ENCODE measurements at regions not wholly inside any gene's neighbourhood (a gene's known extent, or its start where the extent isn't known, plus 50 kb on each side); places are given as distances from the start of the nearest gene placed in this dataset.
"Not testable (repeated sequence)": the region's sequence is repeated elsewhere in the genome, so short reads cannot be mapped to it uniquely, and the experiment has no call there.

DNA sequence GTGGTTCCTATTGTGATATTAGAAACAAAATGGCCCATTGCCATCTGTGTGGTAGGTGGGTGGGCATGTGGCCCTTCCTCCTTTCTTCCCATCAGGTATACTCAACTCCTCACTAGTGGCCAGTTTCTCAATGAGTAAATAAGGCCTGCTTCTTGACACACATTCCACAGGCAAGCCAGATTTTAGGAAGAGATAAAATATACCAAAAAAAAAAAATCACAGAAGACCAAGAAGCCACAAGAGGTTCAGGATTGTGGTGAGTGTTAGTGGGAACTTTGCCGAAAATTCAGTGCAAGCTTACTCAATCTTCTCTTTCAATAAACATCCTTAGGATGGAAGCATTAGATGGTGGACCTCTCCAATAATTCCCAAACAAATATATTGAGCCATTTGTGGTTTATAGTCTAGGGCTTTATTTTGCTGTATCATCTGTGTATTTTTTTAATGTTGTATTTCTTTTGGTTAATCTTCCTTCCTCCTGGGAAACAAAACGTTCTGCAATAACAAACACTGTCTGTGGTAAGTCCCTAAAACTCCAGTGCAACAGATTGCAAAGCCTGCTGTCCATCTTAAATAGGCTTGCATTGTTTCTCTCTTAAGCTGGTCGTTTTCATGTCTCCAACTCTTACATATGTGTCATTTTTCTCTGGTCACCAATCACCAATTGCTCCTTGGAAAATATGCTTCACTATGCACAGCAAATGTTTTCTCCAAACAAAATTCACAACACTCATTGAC, 289.9 kb upstream of the KITLG start:
- no peak for DNase-seq

GRCh38 chr12:88868050-88868449, 287.8 kb upstream of the KITLG start:
- no peak for DNase-seq

GRCh38 chr12:88867510-88867909, 287.2 kb upstream of the KITLG start:
- no peak for DNase-seq

DNA sequence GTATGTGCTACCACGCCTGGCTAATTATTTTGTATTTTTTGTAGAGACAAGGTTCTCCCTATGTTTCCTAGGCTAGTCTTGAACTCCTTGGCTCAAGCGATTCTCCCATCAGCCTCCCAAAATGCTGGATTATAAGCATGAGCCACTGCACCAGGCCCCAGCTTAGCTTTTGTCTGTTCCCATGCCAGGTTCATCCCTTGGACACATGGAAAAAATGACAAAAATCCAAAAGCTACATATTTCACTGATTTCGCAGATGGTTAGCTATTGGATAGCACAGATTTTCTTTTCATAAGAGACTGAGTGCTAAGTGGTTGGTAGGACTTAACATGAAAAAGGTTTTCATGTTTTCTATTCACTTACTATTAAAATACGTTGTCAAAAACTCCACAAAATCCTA, 286.6 kb upstream of the KITLG start:
- DNase-seq = no peak

- DNase-seq = no peak
These were observed 285.3 kb upstream of the KITLG start for GRCh38 chr12:88865537-88865936.

- no peak for DNase-seq
These were observed 280.6 kb upstream of the KITLG start for GRCh38 chr12:88860851-88861250.

DNA sequence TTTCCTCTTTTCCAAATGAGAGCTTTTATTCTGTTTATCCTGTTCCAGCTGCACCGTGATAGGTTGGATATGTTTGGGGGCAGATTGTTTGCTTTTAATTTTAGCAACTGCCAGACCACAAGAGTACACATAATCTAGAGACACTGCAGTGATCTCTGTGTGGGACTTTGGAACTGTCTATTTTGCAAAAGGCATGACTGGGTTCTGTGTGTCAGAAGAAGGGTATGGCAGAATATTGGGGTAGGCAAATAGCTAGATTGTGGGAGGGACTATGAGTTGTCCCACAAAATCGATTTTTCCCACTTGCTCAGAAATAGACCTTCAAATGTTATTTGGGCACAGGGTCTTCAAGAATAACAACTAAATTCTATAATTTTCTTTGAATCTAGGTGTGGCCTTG, 275.9 kb upstream of the KITLG start:
- no peak for DNase-seq

- DNase-seq = no peak
These were observed 275.0 kb upstream of the KITLG start for GRCh38 chr12:88855301-88855700.

GRCh38 chr12:88854260-88854659, 274.0 kb upstream of the KITLG start:
- DNase-seq = no peak

GRCh38 chr12:88847246-88847645, 267.0 kb upstream of the KITLG start:
- DNase-seq = not testable (repeated sequence)

- DNase-seq = no peak
These were observed 264.2 kb upstream of the KITLG start for GRCh38 chr12:88844426-88844825.

GRCh38 chr12:88842314-88842713, 262.0 kb upstream of the KITLG start:
- no peak for DNase-seq

- no peak for DNase-seq
These were observed 259.2 kb upstream of the KITLG start for GRCh38 chr12:88839486-88839885.

DNA sequence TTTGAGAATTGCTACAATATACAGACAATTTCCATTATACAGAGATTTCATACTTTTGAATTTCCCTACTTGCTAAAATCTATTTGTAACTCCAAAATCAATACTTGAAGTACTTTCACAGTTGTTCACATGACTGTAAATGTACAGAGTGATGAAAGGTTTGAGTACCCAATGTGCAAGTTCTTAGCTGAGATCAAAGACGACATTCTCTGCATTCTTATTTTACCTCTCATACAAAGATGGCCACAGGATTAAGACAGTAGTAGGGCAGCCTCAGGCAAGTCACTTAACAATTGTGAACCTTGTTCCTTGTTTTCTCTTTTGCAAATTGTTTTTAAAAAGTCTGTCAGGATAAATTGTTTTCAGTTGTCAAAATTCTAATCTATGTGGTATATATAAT, 255.9 kb upstream of the KITLG start:
- DNase-seq = no peak

GRCh38 chr12:88834226-88834625, 254.0 kb upstream of the KITLG start:
- DNase-seq = no peak

DNA sequence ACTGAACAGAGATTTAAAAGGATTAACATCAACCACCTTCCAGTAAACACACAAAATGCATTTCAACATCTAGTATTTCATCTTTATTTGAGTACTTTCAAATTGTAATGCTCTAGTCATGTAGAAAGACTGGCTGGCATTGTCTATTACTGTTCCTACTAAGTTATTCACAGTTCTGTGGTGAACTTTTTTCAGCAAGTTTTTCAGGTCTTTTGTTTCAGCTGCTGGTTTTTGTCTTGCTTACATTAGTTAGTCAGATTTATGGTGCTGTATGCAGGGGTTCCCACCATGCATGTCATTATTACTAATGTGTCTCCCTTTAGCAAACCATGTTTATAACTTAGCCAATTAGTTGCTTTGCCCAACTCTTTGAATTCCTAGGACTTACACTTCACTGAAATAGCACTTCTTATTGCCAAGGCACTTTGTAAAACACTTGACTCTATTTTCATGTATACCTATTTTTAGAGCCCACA, 253.4 kb upstream of the KITLG start:
- no peak for DNase-seq

- DNase-seq = not testable (repeated sequence)
These were observed 248.3 kb upstream of the KITLG start for GRCh38 chr12:88828537-88828936.

DNA sequence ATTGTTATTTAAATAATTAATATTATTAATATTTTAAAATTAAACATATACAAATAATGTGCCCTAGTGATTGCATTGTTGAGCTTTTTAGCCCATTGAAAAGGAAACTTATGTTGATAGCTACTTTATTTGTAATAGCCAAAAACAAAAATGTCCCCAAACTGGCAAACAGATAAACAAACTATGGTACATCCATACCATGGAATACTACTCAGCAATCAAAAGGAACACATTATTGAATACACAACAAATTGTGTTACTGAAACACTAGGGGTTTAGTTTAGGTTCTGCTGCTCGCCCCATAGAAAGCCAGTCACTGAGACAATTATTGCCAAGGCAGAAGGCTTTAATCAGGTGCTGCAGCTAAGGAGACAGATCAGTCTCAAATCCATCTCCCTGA, 239.7 kb upstream of the KITLG start:
- DNase-seq = no peak

GRCh38 chr12:88816201-88816600, 235.9 kb upstream of the KITLG start:
- DNase-seq = no peak

- DNase-seq = no peak
These were observed 234.5 kb upstream of the KITLG start for GRCh38 chr12:88814779-88815178.

DNA sequence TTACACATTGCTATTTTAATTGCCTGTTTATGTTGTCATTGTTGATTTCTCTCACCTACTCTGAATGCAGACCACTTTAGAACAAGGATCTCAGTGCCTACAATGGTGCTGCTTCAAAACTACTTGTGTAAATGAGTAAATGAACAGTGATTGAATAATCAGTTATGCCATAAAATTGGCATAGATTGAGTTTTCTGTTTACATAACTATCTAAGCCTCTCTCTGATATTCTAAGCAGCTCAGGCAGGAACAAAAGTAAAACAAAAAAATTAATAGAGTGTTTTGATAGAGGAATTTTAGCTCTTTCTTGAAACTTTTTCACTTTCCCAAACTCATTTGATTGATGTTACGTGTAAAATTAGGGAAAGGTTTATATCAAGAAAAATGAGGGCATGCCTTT, 232.3 kb upstream of the KITLG start:
- no peak for DNase-seq

- no peak for DNase-seq
These were observed 230.5 kb upstream of the KITLG start for GRCh38 chr12:88810806-88811205.

DNA sequence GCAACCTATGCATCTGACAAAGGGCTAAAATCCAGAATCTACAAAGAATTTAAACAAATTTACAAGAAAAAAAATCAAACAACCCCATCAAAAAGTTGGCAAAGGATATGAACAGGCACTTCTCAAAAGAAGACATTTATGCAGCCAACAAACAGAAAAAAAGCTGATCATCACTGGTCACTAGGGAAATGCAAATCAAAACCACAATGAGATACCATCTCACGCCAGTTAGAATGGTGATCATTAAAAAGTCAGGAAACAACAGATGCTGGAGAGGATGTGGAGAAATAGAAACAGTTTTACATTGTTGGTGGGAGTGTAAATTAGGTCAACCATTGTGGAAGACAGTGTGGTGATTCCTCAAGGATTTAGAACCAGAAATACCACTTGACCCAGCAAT, 229.6 kb upstream of the KITLG start:
- not testable (repeated sequence) for DNase-seq

DNA sequence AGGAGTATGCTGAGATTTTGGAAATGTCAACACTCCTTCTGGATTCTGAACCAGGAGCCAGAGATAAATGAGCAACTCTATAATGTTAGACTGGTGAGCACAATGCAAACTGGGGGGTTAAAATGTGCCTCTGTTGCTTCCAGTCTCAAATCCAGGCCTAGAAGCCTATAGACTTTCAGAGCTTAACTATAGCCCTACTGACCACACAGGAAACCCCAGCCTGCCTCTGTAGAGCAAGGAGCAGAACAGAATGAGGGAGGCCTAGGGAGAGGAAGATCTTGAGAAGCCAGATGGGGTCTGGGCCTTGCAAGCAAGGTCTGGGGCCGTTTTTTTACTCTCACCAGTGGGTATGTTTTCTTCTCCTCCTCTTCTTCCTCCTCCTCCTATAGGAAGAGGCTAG, 225.4 kb upstream of the KITLG start:
- no peak for DNase-seq

DNA sequence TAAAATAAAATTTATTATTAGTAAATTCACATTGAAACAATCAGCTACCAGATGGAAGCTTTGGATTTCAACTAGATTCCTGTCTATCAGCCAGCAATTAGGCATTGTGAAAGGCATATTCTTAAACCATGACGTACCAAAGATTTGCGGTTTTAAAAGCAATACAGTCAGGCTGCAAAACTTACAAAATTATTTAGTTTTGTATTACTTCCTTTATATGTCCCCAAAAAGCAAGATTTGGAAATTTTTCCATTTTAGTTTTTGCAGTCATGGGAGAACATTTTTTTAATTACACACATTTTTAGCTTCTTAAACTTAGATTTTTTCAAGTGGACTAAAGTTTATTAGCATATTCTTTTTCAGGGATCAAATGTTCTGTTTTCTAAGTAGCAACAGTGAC, 225.0 kb upstream of the KITLG start:
- no peak for DNase-seq

Data from effector CD8-positive, alpha-beta T cell (primary cell).